Stimulated activated CD4-positive, alpha-beta T cell treated with anti-CD3 and anti-CD28 coated beads, Interleukin-12 subunit alpha, Interleukin-12 subunit beta, amount 100 ng/mL, for 48 hours (primary cell): ENCODE measurements at regions not wholly inside any gene's neighbourhood (a gene's known extent, or its start where the extent isn't known, plus 50 kb on each side); places are given as distances from the start of the nearest gene placed in this dataset.

ENCODE experiments used
- DNase-seq, 3 donors: peaks; one replicate each; pipeline ENCODE4 v3.0.0-alpha.2; 2020; ENCODE audit warnings: low read depth in 2 of 3, low spot score in 1 of 3

- DNase-seq, result no peak
Measured at GRCh38 chr2:153197402-153198386, 280.9 kb downstream of the RPRM start.

GRCh38 chr2:153196378-153197058, 282.0 kb downstream of the RPRM start:
- no peak for DNase-seq

GRCh38 chr2:153195342-153195741, 283.2 kb downstream of the RPRM start:
- no peak for DNase-seq

- no peak for DNase-seq
Measured at GRCh38 chr2:153189091-153189888, 289.3 kb downstream of the RPRM start.

- no peak for DNase-seq
Measured at GRCh38 chr2:153179808-153180207, 298.8 kb downstream of the RPRM start.

GRCh38 chr2:153169609-153170008, 309.0 kb downstream of the RPRM start:
- no peak for DNase-seq

- DNase-seq, result no peak
Measured at GRCh38 chr2:153165021-153165420, 313.5 kb downstream of the RPRM start.

- DNase-seq, result peak in 1 of 3 donors; percentile 3
Measured at GRCh38 chr2:153163055-153163454, 315.5 kb downstream of the RPRM start.

GRCh38 chr2:153156743-153157142, 321.8 kb downstream of the RPRM start:
- DNase-seq, result no peak

GRCh38 chr2:153152036-153152435, 326.5 kb downstream of the RPRM start:
- no peak for DNase-seq

GRCh38 chr2:153145470-153145978, 333.0 kb downstream of the RPRM start:
- no peak for DNase-seq

- DNase-seq, result no peak
Measured at GRCh38 chr2:153143540-153143939, 335.0 kb downstream of the RPRM start.

- DNase-seq, result no peak
Measured at GRCh38 chr2:153140498-153140897, 338.1 kb downstream of the RPRM start.

- no peak for DNase-seq
Measured at GRCh38 chr2:153138651-153139375, 339.7 kb downstream of the RPRM start.

- DNase-seq, result no peak
Measured at GRCh38 chr2:153136216-153136615, 342.3 kb downstream of the RPRM start.

- no peak for DNase-seq
Measured at GRCh38 chr2:153134725-153135124, 343.8 kb downstream of the RPRM start.

GRCh38 chr2:153133716-153134115, 344.8 kb downstream of the RPRM start:
- no peak for DNase-seq

GRCh38 chr2:153132418-153132817, 346.1 kb downstream of the RPRM start:
- DNase-seq, result no peak

- no peak for DNase-seq
Measured at GRCh38 chr2:153115141-153115540, 363.4 kb downstream of the RPRM start.

- no peak for DNase-seq
Measured at GRCh38 chr2:153110486-153110885, 368.1 kb downstream of the RPRM start.

GRCh38 chr2:153109793-153110192, 368.8 kb downstream of the RPRM start:
- DNase-seq, result no peak
